GM18505 (cell line): ENCODE measurements at regions not wholly inside any gene's neighbourhood (a gene's known extent, or its start where the extent isn't known, plus 50 kb on each side); places are given as distances from the start of the nearest gene placed in this dataset.

Experiments used
- ATAC-seq: cut with Tn5 transposase; IDR thresholded peaks from one replicate; pipeline ENCODE4 v1.9.1; 2021; ENCODE audit not compliant: unreplicated experiment
- POLR2A ChIP-seq: IDR thresholded peaks from 4 replicates; pipeline ENCODE4 v1.6.1; 2011; ENCODE audit warnings: borderline replicate concordance; ENCODE audit not compliant: insufficient read depth, insufficient read length; ENCODE audit errors: extremely low read depth

- ATAC-seq = no peak
- no peak for TF ChIP-seq POLR2A
These were observed 1286.1 kb downstream of the BRD1 start for GRCh38 chr22:48541401-48542098.

GRCh38 chr22:48539261-48539660 lies 1288.4 kb downstream of the BRD1 start:
- no peak for ATAC-seq
- TF ChIP-seq POLR2A = no peak

- no peak for TF ChIP-seq POLR2A
- no peak for ATAC-seq
These were observed 1289.3 kb downstream of the BRD1 start for GRCh38 chr22:48538291-48538820.

- TF ChIP-seq POLR2A = no peak
These were observed 1290.4 kb downstream of the BRD1 start for GRCh38 chr22:48537343-48537680.

GRCh38 chr22:48536541-48537342 lies 1290.9 kb downstream of the BRD1 start:
- TF ChIP-seq POLR2A = no peak
- ATAC-seq = no peak

More at GRCh38 chr22:48537343-48537680, 1290.4 kb downstream of the BRD1 start:
- no peak for ATAC-seq

GRCh38 chr22:48535868-48536540 lies 1291.7 kb downstream of the BRD1 start:
- ATAC-seq = no peak
- TF ChIP-seq POLR2A = no peak

- ATAC-seq = no peak
- TF ChIP-seq POLR2A = no peak
These were observed 1293.2 kb downstream of the BRD1 start for GRCh38 chr22:48534395-48534958.

GRCh38 chr22:48532986-48533385 lies 1294.7 kb downstream of the BRD1 start:
- no peak for TF ChIP-seq POLR2A
- ATAC-seq = no peak

- no peak for TF ChIP-seq POLR2A
These were observed 1295.8 kb downstream of the BRD1 start for GRCh38 chr22:48531761-48532435.

GRCh38 chr22:48531108-48531507 lies 1296.6 kb downstream of the BRD1 start:
- TF ChIP-seq POLR2A = no peak
- no peak for ATAC-seq

More at GRCh38 chr22:48531761-48532435, 1295.8 kb downstream of the BRD1 start:
- no peak for ATAC-seq

- no peak for ATAC-seq
- TF ChIP-seq POLR2A = no peak
These were observed 1297.0 kb downstream of the BRD1 start for GRCh38 chr22:48530666-48531065.

GRCh38 chr22:48528221-48528915 lies 1299.3 kb downstream of the BRD1 start:
- TF ChIP-seq POLR2A = no peak
- no peak for ATAC-seq
